Left renal pelvis (tissue), 4 donors: ENCODE measurements at regions not wholly inside any gene's neighbourhood (a gene's known extent, or its start where the extent isn't known, plus 50 kb on each side); places are given as distances from the start of the nearest gene placed in this dataset.
"Not testable (repeated sequence)": the region's sequence is repeated elsewhere in the genome, so short reads cannot be mapped to it uniquely, and the experiment has no call there.

Source experiments
- DNase-seq, 4 donors: peaks; one replicate each; pipeline ENCODE4 v3.0.0-alpha.2; 2013; ENCODE audit warnings: low read depth in 4 of 4, low spot score in 3 of 4

DNA sequence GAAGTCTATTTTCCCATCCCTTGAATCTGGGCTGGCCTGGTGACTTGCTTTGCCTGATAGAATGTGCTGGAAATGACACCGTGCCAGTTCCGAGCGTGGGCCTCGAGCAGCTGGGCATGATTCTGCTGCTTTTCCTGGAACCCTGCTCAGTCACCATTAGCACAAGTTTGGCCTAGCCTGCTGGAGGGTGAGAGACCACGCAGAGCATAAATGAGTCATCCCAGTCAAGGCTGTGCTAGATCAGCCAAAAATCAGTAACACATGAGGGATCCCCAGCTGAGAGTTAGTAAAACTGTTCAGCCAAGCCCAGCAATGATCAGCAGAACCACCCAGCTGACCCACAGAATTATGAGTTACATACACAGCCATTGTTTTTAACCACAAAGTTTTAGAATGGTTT lies 74.8 kb upstream of the TOP1 start:
- DNase-seq, result no peak

DNA sequence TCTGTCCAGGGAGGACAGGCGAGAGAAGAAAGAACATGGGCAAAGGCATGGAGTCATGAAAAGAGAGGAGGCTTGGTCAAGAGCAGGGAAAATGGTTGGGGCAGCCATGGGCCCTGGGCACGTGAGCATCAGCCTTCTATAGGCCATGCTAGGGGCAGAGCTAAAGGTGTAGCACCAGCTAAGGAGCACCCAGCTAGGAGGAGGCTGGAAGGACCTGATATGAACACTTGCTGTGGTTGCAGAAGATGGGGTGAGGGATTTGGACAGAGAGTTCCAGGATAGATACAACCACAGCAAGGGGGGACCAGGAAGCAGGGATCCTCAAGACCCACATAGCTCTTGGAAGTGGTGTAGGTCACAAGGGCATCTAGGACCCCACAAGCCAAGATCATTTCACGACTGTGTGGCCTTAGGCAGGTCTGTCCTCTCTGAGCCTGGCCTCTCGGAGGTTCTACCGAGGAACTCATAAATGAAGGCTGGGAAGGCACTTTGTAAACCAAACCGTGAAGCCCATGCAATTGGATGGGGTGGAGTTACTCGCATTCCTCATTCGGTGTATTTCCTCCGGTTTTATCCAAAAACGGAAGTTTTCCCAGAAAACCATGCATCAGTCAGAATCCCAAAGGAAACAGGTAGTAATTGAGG lies 74.0 kb upstream of the TOP1 start:
- DNase-seq, result no peak

DNA sequence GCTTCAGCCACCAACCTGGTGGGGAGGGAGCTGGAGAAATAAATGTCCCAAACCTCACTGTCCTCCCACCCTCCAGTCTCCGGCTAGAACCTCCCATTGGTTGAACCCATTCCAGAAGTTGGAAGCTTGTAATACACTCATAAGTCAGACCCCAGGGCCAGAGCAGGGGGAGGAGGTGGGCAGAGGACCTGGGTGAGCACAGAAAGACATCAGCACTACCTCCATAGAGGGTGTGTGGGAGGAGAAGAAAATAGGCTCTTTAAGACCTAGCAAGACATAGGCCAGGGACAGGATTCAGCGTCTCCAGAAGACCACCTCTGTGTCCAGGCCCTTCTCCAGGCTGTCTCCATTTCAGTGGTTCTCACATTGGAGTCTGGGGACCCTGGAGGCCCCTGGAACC lies 73.3 kb upstream of the TOP1 start:
- DNase-seq, result no peak

DNA sequence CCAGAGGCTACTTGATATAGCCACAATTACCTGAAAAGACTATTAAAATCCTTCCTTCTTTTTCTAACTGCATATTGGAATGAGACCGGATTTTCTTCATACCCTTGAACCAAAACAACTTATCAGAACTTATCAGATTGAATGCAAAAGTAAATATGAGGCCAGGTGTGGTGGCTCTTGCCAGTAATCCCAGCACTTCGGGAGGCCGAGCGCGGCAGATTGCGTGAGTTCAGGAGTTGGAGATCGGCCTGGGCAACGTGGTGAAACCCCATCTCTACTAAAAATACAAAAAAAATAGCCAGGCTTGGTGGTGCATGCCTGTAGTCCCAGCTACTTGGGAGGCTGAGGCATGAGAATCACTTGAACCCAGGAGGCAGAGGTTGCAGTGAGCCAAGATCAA lies 72.8 kb upstream of the TOP1 start:
- DNase-seq, result not testable (repeated sequence)

DNA sequence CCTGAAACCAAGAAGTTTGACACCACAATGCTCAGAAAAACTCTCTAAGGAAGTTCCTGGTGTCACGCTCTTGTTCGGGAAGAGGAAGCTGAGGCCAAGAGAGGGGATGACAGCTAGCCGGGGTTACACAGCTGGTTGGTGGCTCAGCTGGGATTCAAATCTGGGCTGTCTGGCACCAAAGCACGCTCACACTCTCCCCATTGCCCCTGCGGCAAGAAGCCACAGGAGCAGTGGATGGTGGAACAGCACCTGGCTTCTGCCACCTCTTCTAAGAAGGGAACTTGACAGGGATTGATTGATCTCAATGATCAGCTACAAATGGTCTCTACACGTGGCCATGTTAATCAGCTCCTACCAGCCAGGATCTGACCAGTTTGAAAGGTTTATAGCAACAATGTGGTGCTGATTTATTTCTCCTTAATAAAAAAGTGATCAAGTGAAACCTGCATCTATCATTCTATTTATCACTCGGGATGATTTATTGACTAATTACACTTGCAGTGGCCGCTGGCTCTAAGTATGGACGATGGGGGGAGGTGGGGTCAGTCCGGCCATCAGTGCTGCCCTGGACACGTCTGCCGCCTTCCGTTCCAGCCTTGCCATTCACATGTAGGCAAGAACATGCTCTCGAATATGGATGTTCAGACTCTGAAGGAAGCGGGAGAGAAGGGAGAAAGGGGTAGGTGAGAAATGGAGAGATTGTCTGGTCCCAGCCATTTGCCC lies 71.9 kb upstream of the TOP1 start:
- DNase-seq, result no peak

DNA sequence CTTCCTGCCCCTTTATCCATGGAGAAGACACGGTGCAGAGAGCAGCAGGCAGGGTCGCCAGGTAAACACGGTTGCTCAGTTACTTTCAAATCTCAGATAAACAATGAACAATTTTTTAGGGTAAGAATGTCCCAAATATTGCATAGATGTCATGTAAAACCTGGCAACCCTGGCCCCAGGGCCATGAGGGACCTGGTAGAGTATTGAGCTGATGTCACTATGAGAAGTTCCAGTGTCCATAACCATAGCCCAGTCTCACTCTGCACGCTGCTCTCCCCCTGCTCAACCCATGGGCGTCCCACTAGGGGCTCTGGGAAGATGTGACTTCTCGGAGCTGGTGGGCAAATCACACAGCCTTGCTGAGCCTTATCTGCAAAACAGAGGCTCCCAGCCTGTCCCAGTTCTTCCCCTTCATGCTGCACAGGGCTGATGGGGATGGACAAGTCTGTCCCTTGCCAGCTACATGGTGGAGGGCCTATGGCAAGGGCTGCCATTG lies 71.3 kb upstream of the TOP1 start:
- no peak for DNase-seq

DNA sequence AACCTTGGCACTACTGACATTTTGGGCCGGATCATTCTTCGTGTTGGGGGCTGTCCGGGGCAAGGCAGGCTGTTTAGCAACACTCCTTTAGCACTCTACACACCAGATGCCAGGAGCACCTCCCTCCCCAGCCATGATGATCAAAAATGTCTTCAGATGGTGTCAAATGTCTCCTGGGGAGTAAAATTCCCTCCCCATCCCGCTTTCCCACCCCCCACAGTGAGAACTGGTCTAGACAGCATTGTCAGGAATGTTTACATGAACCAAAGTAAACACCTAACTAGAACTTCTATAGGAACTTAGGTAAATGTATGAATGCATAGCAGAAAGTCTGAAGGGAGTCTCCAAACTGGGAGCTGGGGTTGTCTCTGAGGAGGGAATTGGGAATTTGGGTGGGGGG lies 70.0 kb upstream of the TOP1 start:
- DNase-seq, result no peak

DNA sequence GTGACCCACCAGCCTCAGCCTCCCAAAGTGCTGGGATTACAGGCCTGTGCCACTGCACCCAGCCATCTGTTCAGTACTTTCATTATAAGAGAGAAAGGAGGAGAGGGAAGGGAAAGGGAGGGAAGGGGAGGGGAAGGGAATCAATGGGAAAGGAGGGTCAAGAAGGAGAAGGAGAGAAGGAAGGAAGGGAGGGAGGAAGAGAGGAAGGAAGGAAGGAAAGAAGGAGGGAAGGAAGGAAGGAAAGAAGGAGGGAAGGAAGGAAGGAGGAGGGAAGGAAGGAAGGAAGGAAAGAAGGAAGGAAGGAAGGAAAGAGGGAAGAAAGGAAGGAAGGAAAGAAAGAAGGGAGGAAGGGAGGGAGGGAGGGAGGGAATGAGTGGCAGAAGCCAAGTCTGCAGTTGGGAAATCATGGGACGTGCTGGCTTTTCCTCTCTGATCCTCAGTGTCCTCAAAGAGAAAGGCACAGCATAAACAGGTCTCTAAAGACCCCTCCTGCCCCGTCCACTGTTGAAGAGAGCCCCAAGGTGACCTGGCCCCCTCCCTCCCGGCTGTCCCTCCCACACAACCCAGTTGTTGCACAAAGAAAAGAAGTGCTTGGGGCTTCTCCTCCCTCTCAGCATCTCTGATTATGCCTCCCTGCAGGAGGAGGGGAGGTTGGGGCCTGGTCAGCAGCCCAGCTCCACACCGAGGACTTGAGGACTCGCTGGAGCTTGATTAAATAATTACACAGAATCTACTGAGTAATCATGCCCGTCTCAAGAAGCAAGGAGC lies 69.1 kb upstream of the TOP1 start:
- DNase-seq, result no peak

DNA sequence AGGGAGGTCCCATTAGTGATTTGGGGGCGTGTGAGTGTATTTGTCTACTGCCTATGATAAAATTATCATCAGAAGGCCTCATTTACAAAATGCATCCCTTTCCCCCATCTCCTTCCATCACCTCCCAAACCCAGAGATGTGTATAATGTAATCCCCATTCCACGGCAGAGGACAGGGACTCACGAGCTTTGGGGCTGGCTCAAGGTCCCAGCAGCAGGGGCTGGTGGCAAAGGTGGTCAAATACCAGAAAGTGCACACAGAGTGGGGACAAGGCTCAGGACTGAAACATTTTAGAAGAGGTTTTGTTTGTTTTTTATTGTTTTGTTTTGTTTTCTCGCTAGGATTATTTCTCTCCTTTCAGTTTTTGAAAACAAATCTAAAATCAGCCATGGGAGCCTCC lies 68.5 kb upstream of the TOP1 start:
- DNase-seq, result no peak

DNA sequence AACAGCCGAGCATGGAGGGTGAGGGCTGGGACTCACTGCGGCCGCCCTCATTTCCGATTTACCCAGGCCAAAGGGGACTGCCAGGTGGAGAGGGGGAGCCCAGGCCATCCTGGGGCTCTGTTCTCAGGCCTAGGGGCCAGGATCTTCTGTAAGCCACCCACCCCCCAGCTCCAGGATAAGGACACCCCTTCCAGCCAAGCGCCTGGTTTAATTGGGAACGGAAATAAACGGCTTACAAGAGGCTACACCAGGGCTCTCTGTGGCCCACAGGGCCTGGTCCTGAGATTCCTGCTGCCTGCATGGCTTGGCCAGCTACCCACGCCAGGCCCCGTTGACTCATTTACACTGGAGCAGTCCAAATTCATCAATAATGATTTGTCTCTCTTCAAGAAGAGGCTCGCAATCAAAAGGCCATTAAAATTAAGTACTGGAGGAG lies 68.1 kb upstream of the TOP1 start:
- no peak for DNase-seq

DNA sequence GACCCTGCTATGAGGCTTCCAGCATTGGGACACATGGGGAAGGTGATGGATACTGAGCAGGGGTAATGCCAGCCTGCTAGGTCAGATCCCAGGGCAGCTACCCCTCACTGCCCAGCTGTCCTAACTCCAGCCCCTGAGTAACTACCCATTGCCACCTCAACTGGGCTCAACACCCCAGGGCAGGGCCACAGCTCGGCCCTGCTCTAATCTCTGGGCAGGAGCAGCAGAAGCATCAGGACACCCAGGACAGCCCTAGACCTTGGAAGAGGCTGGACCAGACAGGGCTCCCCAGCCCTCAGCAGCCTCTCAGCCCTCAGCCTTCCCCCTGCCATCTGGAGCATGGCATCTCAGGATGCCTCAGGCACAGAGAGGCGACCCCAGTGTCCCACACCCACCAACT lies 67.4 kb upstream of the TOP1 start:
- no peak for DNase-seq

DNA sequence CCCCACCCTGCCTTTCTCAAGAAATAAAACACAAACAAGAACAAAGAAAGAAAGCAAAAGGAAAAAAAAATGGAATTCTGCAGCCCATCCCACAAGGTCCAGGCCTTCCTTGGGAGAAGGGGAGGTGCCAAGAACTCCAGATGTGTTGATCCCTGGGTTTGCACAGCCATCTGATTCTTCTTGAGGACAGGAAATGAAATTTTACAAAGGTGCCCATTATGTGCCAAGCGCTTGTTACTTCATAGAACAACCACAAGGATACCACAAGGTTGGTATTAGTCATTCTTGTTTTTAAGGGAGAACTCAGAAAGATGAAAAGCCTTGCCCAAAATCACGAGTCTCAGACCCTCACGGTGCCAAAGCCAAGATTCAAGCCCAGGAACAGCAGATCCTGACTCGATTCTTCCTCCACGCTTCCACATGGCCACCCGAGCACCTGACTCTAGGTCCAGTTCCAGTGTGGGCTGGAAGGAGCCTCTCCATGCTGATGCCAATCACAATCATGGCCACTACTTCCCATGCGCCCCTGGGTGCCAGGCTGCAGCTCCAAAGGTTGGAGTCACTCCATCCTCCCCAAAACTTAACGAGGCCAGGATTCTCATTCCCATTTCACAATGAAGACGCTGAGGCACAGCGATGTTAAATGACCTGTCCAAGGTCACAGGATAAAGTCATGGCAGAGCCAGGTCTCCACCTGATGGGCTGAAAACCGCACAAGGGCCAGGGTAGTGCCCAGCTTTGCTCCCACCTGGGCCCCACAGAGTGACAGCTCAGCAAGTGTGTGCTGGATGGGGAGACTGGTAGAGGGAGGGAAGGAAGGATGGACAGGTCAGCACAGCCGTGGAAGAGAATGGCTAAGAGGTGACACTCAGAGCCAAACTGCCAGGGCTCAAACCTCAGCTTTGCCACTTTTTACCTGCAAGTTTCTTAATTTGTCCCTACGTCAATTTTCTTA lies 66.7 kb upstream of the TOP1 start:
- no peak for DNase-seq

DNA sequence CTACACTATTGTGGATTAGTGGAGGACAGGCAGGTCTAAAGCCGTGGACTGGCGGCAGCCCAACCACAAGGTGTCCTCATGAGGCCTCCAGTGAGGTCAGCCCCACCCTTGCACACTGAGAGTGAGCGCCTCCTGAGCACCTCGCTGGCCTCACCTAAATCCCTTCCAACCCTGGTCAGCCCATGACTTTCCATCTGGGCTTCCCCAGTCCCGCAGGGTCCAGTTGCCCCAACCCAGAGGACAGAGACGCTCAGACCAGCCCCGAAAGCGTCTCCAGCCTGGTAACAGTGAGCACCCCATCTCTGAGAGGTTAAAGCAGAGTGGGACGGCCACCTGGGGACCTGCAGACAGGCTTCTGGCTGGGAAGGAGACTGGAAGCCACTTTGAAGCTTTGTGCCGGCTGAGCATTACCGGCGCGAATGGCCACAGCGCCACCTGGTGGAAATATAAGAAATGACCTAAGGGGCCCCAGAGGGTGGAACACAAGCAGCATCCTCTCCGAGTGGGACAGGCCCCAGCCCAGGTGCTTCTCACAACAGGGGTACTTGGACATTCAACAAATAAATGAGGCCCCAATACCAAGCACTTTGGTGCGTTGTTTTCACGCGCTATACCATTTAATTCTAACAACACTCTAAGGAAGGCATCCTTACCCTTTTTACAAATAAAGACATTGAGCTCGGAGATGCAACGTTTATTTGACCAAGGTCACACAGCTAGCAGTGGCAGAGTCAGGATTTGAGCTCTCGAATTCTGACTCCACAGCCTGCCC lies 65.7 kb upstream of the TOP1 start:
- DNase-seq, result peak in 3 of 4 donors; percentile 36 to 54 (median 41)

DNA sequence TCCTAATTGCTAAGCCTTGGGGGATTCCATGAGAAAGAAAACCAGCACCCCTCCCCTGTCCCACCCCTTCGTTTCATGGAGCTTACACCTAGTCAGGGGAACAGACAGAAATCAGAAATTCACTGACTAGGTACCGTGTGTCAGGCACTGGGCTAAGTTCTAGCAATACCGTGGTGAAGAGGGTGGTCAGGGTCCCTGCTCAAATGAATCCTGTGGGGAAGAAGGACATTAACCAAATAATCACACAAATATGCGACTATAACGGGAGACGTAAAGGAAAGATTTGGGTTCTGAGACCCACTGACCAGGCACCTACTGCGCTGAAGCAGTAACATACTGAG lies 65.1 kb upstream of the TOP1 start:
- no peak for DNase-seq

DNA sequence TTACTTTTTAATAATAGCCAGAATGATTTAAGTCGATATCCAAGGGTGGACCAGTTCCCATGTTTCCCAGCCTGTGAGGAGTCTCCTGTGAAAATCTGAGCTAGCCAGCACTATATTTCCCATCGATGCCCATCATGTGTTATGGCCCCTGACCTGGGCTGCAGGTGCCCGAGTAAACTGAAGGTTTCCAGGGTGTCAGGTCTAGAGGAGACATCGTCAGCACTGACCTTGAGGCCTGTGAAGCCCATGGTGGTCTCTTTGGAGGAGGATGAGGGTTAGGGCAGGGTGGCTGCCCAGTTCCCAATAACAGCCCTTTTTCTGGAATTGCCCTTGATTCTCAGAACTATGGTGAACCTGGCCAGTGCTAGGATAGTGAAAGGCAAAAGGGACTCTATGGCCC lies 63.0 kb upstream of the TOP1 start:
- no peak for DNase-seq

DNA sequence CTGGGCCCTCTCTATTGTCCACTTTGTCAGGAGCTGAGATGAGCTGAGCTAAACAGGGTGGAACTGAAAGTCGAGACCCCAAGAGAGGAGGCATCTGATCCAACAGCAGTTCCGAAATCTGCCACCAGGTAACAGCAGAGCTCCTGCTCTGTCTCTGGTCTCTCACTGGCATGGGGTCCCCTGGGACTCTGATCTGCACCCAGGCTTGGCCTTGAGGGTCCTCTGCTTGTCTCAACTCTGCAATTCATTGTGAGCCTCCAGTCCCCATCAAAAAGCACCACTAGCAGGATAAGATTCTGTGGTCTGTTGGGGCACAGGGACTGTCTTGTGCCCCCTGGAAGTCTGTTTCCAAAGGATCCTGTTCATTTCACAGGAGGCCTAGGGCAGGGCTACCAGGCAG lies 62.5 kb upstream of the TOP1 start:
- no peak for DNase-seq

DNA sequence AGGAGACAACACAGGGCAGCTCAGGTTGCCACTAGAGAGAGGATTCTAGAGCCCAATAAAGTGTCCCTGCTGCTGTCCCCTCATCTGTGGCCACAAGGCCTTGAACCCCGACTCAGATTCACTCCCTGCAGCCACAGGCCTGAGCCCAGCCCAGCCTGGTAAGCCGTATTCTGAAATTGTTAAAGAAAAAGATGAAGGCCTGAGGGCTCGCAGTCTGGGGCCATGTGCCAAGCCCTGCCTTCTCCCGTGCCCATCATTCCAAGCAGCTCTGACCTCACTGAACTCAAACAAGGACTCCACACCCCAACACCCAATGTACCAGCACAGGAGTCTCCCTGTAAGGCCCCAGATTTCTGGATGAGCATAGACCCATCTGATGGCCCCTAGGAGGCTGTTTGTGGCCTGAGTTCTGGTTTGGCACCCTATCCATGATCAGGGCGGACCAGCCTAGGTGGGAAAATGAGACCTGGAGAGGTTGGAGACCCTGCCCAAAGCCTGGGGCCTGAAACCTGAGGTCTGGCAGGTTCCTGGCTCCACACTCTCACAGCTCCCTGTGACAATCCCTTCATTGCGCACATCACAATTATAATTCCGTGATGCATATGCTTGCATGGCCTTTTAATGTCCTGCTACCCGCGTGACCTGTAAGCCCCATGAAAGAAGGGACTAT lies 62.0 kb upstream of the TOP1 start:
- DNase-seq, result no peak

DNA sequence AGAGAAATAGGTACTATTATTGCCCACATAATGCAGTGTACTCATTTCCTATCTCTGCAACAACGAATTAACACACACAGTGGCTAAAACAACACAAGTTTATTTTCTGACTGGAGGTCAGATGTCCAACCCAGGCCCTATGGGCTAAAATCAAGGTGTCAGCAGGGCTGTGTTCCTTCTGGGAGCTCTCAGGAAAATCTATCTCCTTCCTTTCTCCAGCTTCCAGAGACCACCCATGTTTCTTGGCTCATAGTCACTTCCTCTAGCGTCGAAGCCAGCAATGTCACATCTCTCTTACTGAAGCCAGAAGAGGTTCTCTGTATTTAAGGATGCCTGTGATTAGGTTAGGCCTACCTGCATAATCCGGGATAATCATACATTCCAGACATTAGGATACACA lies 60.9 kb upstream of the TOP1 start:
- no peak for DNase-seq

DNA sequence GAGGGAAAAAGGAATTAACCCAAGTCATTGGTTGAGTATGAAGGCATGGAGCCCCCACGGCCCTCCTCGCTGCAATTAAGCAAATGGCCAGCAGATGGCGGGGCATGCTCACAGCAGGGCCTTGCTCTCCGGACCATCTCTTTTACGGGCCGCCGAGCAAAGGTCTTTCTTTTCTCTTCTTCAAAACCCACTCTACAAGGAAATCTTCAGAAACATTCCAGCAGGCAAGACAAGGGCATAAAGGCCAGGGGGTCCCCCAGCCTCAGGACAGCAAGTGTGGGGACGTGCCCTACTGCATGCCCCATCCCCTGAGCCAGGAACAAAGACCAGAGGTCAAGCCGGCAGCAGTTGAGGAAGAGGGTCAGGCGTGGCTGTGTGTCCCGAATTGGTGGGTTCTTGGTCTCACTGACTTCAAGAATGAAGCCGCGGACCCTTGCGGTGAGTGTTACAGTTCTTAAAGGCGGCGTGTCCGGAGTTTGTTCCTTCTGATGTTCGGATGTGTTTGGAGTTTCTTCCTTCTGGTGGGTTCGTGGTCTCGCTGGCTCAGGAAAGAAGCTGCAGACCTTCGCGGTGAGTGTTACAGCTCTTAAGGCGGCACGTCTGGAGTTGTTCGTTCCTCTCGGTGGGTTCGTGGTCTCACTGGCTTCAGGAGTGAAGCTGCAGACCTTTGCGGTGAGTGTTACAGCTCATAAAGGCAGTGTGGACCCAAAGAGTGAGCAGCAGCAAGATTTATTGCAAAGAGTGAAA lies 59.6 kb upstream of the TOP1 start:
- peak in 3 of 4 donors; percentile 36 to 69 (median 54) for DNase-seq
